HG03432 (cell line): ENCODE measurements at regions not wholly inside any gene's neighbourhood (a gene's known extent, or its start where the extent isn't known, plus 50 kb on each side); places are given as distances from the start of the nearest gene placed in this dataset.

Experiments
- ATAC-seq: cut with Tn5 transposase; IDR thresholded peaks from one replicate; pipeline ENCODE4 v1.9.1; 2021; ENCODE audit warnings: mild to moderate bottlenecking, moderate library complexity; ENCODE audit not compliant: unreplicated experiment

- no peak for ATAC-seq
These were observed 96.4 kb downstream of the TMEM170B start for GRCh38 chr6:11633741-11634509.

- no peak for ATAC-seq
These were observed 97.4 kb downstream of the TMEM170B start for GRCh38 chr6:11634948-11635347.

GRCh38 chr6:11636121-11636520, 98.6 kb downstream of the TMEM170B start:
- ATAC-seq = no peak

DNA sequence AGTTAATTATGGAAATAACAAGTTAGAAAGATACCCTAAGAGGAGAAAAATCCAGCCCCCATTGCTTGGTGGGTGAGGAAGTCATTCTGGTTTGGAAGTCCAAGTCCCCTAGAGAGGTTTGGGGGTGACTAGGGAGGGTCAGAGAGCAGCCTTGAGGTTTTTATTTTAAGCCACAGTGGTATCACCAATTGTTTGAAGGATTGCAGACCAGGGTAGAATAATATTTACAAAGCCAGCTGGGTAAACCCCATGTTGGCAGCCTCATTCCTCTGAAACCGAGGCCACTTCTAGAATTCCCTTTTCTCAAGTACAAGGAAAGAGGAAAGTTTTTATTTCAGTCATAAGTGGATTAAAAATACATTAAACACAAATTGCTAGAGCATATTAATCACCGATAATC, 99.7 kb downstream of the TMEM170B start:
- ATAC-seq = no peak

DNA sequence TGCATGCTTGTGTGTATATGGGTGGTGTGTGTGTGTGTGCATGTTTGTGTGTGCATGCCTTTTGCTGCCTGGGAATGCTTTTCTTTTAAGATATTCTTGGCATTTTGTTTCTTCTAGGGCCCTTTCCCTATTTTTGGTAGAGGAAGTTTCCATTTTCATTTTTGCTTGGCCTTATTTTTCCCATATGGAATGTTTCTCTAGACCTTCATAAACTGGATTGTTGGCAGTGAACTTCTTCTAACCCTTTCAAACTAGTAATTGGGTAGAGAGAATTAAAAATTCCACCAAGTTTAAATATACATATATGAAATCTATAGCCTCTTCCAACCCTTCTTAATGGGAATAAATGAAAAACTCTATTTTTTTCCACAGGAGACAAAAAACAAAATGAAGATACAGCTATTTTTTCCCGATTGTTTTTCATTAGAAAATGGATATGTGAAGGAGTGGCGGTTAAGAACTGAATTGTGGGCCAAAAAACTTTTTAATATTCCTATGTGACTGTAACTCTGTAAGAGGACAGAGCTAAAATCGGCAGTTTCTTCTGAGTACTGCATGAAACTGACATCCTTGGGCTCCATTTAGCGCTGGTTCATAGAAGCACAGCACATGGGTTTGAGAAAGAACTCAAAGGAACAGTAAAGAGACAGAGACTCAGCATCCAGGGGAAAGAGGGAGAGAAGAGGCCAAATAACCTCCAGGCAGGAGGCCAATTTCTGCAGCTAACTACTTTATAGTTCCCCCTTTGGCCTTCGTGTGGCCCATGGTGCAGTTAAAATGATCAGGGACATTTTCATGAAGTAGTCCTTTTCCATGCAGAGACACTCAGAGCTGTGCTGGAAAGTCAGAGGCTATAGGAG, 102.1 kb downstream of the TMEM170B start:
- ATAC-seq = no peak

DNA sequence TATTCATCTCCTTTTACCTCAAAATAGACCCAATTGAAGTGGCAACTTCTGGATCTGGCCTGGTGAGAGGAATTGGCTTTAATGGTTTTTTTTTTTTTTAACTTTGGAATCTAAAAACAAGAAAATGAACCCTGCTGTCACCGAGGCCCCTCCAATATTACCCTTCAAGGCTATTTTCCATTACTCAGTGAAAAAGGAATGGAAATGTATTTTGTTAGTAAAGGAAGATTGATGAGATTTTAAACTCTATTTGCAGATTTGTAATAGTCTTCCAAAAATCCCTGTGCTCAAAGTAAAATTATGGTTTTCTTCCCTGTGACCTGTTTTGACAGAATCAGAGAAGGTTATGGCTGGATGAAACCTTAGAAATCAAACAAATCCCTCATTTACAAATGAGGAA, 102.9 kb downstream of the TMEM170B start:
- ATAC-seq = no peak

- ATAC-seq = no peak
These were observed 106.5 kb downstream of the TMEM170B start for GRCh38 chr6:11644071-11644470.

- ATAC-seq = no peak
These were observed 107.1 kb downstream of the TMEM170B start for GRCh38 chr6:11644601-11645000.

- ATAC-seq = no peak
These were observed 107.5 kb downstream of the TMEM170B start for GRCh38 chr6:11645016-11645415.

DNA sequence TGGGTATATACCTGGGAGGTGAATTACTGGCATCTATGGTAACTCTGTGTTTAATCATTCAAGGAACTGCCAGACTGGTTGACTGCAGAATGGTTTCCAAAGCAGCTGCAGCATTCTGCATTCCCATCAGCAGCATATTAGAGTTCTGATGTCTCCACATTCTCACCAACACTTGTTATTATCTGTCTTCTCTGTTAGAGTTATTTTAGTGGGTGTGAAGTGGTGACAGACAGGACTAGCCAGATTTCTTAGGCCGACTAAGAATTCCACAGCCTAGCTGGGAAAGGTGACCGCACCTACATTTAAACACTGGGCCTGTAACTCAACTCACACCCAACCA, 110.9 kb downstream of the TMEM170B start:
- no peak for ATAC-seq

- no peak for ATAC-seq
These were observed 111.3 kb downstream of the TMEM170B start for GRCh38 chr6:11648889-11649288.

- no peak for ATAC-seq
These were observed 112.6 kb downstream of the TMEM170B start for GRCh38 chr6:11650025-11650696.

DNA sequence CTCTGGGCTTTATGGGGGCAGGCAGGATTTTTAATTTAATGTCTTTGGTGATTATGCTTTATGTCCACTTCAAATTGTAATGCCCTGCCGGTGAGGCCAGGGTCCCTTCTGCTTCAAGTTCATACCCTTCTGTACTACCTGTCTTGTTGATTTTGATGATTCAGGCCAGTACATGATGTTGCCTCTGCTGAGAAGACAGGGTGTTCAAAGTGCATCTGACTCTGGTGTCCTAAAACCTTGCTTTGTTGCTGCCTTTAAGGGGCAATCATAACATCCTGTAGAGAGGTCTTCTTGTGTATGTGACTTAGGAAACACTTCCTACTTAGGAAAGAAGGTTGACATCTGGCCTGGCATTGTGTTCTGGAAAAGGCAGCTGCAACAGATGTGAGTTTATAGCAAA, 113.2 kb downstream of the TMEM170B start:
- no peak for ATAC-seq

GRCh38 chr6:11653028-11653583, 115.6 kb downstream of the TMEM170B start:
- peak; percentile 66 for ATAC-seq

GRCh38 chr6:11654876-11655275, 117.3 kb downstream of the TMEM170B start:
- ATAC-seq = no peak

- no peak for ATAC-seq
These were observed 118.9 kb downstream of the TMEM170B start for GRCh38 chr6:11656491-11656890.

DNA sequence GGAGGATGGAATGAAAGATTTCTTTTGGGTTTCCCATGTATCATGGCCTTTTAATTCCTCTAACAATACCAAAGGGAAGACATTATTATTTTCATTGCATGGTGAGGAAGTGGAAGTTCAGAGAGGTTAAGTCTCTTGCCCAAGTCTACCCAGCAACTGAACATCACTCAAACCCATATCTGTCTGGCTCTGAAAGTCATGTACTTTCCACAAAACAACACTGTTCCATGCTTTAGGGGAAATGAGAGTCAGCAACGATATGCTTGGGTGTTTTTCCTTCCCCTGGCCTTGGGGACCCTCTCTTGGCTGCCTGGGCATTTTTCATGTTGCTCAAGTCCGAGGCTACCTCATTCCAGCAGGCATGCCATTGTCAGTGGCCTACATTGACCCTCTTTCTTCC, 118.8 kb downstream of the ADTRP start:
- no peak for ATAC-seq

DNA sequence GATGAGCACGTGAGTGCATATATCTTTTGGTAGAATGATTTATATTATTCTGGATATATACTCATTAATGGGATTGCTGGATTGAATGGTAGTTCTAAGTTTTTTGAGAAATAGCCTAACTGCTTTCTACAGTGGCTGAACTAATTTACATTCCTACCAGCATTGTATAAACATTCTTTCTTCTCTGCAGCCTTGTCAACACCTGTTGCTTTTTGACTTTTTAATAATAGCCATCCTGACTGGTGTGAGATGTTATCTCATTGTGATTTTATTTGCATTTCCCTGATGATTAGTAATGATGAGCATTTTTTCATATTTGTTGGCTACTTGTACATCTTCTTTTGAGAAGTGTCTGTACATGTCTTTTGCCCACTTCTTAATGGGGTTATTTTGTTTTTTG, 116.3 kb downstream of the ADTRP start:
- no peak for ATAC-seq

DNA sequence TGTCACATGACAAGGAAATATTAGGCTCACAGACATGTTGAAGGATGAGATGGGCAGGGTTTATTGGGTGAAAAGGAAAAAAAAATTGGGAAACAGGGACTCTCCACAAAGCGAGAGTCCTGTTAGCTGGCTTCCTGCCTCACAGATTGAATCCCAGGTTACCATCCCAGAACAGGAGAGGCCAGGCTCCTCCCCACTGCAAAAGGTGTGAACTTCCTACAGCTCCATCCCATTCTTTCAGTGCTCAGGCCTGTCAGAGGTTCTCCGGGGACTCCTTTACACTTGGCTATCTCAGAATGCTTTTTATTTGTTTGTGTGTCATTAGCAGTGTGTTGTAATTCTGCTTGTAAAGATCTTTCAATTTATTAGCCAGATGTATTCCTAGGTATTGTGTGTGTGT, 115.1 kb downstream of the ADTRP start:
- ATAC-seq = no peak
